ENCODE measurements at regions not wholly inside any gene's neighbourhood (a gene's known extent, or its start where the extent isn't known, plus 50 kb on each side); places are given as distances from the start of the nearest gene placed in this dataset.

- TF ChIP-seq POLR2A (IDR thresholded peaks at IDR 0.05) (no peak), CTCF (IDR thresholded peaks at IDR 0.05) (no peak)
Measured at GRCh38 chr6:105987516-105987915, 98.6 kb upstream of the PRDM1 start.
